Ishikawa (cell line): ENCODE measurements at regions not wholly inside any gene's neighbourhood (a gene's known extent, or its start where the extent isn't known, plus 50 kb on each side); places are given as distances from the start of the nearest gene placed in this dataset.

Source experiments
- CEBPB ChIP-seq: IDR thresholded peaks from 2 replicates; pipeline ENCODE4 v1.6.1; 2012
- CREB1 ChIP-seq: IDR thresholded peaks from 2 replicates; pipeline ENCODE4 v1.6.1; 2012; ENCODE audit warnings: low read depth
- EGR1 ChIP-seq: IDR thresholded peaks from 2 replicates; pipeline ENCODE4 v1.6.1; 2012
- EP300 ChIP-seq: IDR thresholded peaks from 2 replicates; pipeline ENCODE4 v1.6.1; 2012; ENCODE audit warnings: borderline replicate concordance
- FOXM1 ChIP-seq: IDR thresholded peaks from 2 replicates; pipeline ENCODE4 v1.6.1; 2012; ENCODE audit warnings: low read depth, borderline replicate concordance
- MAX ChIP-seq: IDR thresholded peaks from 2 replicates; pipeline ENCODE4 v1.6.1; 2012
- NFIC ChIP-seq: IDR thresholded peaks from 2 replicates; pipeline ENCODE4 v1.6.1; 2012
- RAD21 ChIP-seq: IDR thresholded peaks from 2 replicates; pipeline ENCODE4 v1.6.1; 2012; ENCODE audit warnings: low read depth
- REST ChIP-seq: IDR thresholded peaks from 2 replicates; pipeline ENCODE4 v1.6.1; 2012; ENCODE audit warnings: low read depth, mild to moderate bottlenecking
- TAF1 ChIP-seq: IDR thresholded peaks from 2 replicates; pipeline ENCODE4 v1.6.1; 2012; ENCODE audit warnings: low read depth, mild to moderate bottlenecking
- TCF12 ChIP-seq: IDR thresholded peaks from 2 replicates; pipeline ENCODE4 v1.6.1; 2012; ENCODE audit warnings: low read depth
- TEAD4 ChIP-seq: IDR thresholded peaks from 2 replicates; pipeline ENCODE4 v1.6.1; 2012
- YY1 ChIP-seq: IDR thresholded peaks from 2 replicates; pipeline ENCODE4 v1.6.1; 2012; ENCODE audit warnings: low read depth
- ZBTB7A ChIP-seq: IDR thresholded peaks from 2 replicates; pipeline ENCODE4 v1.6.1; 2012; ENCODE audit warnings: low read depth
- TF ChIP-seq, protein P1 (sequence below): IDR thresholded peaks from 2 replicates; pipeline ENCODE4 v1.6.1; 2012

DNA sequence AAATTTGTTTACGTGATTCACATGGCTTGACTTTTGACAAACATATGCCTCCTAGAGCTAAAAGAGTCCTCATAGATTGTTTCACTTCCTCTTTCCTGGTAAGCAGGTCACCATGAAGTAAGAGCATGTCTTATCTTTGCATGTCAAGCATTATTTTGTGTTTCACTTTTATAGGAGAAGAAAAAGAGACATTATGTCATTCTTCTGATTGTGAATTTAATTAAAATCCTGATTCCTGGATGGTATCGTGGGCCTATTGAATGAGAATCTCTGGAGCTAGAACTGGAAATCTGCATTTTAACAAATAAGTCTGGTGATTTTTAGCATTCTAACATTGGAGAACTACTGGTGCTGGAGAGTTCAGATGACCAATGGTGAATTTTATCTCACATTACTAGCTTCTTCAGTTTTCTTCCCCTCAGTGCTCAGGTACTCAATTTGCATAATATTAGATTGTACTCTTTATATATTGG lies 218.6 kb upstream of the ATP2B1 start:
- TF ChIP-seq YY1: no peak
- TF ChIP-seq RAD21: no peak
- no peak for TF ChIP-seq REST
- no peak for TF ChIP-seq CEBPB

DNA sequence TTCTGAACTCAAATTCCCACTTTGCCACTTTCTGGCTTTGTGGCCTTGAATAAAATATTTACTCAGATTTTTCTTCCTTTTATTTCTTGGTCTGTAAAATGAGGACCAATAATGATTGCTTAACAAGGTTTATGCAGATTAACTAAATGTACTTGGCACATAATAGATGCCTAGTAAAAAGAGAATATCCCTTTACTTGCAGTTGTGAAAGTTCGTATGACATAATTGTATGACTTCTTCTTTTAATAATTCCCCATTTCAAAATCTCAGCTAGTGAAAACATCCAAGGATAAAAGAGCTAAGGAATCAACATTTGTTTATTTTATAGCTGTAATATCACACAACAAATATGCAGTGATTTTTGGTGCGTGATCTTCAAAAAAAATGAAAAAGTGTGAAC lies 215.6 kb upstream of the ATP2B1 start:
- TF ChIP-seq EP300 (no peak), TAF1 (no peak), TEAD4 (no peak), REST (no peak), CREB1 (no peak), RAD21 (no peak)

DNA sequence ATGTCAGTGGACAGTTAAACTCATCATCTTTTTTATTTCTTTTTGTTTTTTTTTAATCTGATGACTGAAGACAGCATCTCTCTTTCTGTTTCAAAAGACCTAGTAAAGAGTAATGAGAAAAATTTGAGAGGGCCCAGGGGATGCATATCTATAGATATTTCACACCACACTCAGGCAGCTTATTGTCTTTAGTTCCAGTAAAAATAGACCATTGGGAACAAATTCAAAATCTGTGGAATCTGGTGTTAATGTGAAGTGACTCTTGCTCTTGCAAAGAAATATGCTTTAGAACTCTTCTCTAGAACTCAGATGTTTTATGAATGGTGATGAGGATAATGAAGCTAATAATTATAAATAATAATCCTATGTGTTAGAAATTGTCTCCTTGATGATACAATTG lies 214.5 kb upstream of the ATP2B1 start:
- no peak for TF ChIP-seq EGR1
- TF ChIP-seq FOXM1: no peak
- no peak for TF ChIP-seq EP300
- TF ChIP-seq ZBTB7A: no peak
- no peak for TF ChIP-seq TAF1
- TF ChIP-seq REST: no peak
- TF ChIP-seq RAD21: no peak
- no peak for TF ChIP-seq MAX
- no peak for TF ChIP-seq YY1
- no peak for TF ChIP-seq NFIC
- TF ChIP-seq CEBPB: no peak
- no peak for TF ChIP-seq TEAD4
- no peak for TF ChIP-seq CREB1

- no peak for TF ChIP-seq CEBPB
- no peak for TF ChIP-seq REST
- TF ChIP-seq, protein P1, sequence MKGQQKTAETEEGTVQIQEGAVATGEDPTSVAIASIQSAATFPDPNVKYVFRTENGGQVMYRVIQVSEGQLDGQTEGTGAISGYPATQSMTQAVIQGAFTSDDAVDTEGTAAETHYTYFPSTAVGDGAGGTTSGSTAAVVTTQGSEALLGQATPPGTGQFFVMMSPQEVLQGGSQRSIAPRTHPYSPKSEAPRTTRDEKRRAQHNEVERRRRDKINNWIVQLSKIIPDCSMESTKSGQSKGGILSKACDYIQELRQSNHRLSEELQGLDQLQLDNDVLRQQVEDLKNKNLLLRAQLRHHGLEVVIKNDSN: no peak
- TF ChIP-seq TCF12: no peak
Measured at GRCh38 chr12:89920866-89921265, 212.2 kb upstream of the ATP2B1 start.
